ENCODE measurements at regions not wholly inside any gene's neighbourhood (a gene's known extent, or its start where the extent isn't known, plus 50 kb on each side); places are given as distances from the start of the nearest gene placed in this dataset.

GRCh38 chr6:121904559-121904958, 469.1 kb downstream of the GJA1 start:
- TF ChIP-seq CTCF (IDR thresholded peaks at IDR 0.05) (no peak), POLR2A (IDR thresholded peaks at IDR 0.05) (no peak), POLR2AphosphoS5 (IDR thresholded peaks at IDR 0.05; ENCODE audit: insufficient read depth in 1 of 2, low read depth in 1 of 2) (no peak)

Measured in vagina (tissue), 2 donors.